K562 (cell line): ENCODE measurements at regions not wholly inside any gene's neighbourhood (a gene's known extent, or its start where the extent isn't known, plus 50 kb on each side); places are given as distances from the start of the nearest gene placed in this dataset.

ENCODE experiments used
- ATAC-seq: fragments of 200-7000 bp; cut with Tn5 transposase; 3 replicates; pipeline ENCODE4 v1.9.1; 2020; ENCODE audit warnings: moderate library complexity
- BruUV-seq: library from RNA; stranded (reverse); fragments of 400-500 nt; replicated peaks from 2 replicates; lab custom pipeline; 2021; lab: Mats Ljungman, UMichigan
- CTCF ChIA-PET: fragments of 300-600 bp; formaldehyde crosslinking; extraction: SDS; loops from one replicate; lab custom pipeline; 2021; ENCODE audit warnings: low intra/inter-chr PET ratio; lab: Yijun Ruan, JAX
- POLR2A ChIA-PET: fragments of 300-600, 350-650 bp; sonication (Branson Sonifier 250); formaldehyde crosslinking; extraction: SDS; loops from one replicate; lab custom pipeline; 2021; ENCODE audit warnings: antibody characterized with exemption, inconsistent platforms; lab: Yijun Ruan, JAX
- DNase-seq, 4 experiments: peaks; one replicate each; pipeline versions ENCODE4 v3.0.0 to v3.0.0-alpha.2; 2011 to 2018; ENCODE audit warnings: low spot score in 3 of 4, mixed read lengths in 3 of 4; ENCODE audit errors: extremely low read depth in 1 of 4
- FAIRE-seq: peaks from 2 replicates; lab custom pipeline; 2011; peaks lifted over from hg19 to GRCh38; lab: Jason Lieb, UNC
- H2AFZ ChIP-seq: 2 replicates; pipeline ENCODE4 v1.6.0; 2011; ENCODE audit warnings: low read depth, low read length, control low read depth, inconsistent platforms
- H3K27ac ChIP-seq: fragments of 200-600 bp; 3 replicates; pipeline ENCODE4 v1.8.0; 2011; ENCODE audit warnings: low read depth, mild to moderate bottlenecking, control low read depth, inconsistent platforms, low read length, moderate library complexity, mixed read lengths; ENCODE audit errors: extremely low read depth
- H3K27me3 ChIP-seq, 2 experiments: fragments of 300-600 bp in 1 of 2; 2 replicates in 1 of 2; 3 replicates in 1 of 2; pipeline versions ENCODE4 v1.6.0 to v1.8.0; 2011; ENCODE audit warnings: inconsistent platforms in 2 of 2, low read length in 2 of 2, mild to moderate bottlenecking in 1 of 2, mixed read lengths in 1 of 2, moderate library complexity in 1 of 2; ENCODE audit not compliant: control insufficient read depth in 2 of 2, insufficient read depth in 2 of 2
- H3K36me3 ChIP-seq: fragments of 300-600 bp; 3 replicates; pipeline ENCODE4 v1.8.0; 2011; ENCODE audit warnings: mild to moderate bottlenecking, low read length, inconsistent platforms; ENCODE audit not compliant: control insufficient read depth, insufficient read depth
- H3K4me1 ChIP-seq, 2 experiments: fragments of 200-600 bp in 1 of 2; replicated peaks in 1 of 2; 2 replicates in 1 of 2; 3 replicates in 1 of 2; pipeline versions ENCODE4 v1.5.1 to v1.8.0; 2011; ENCODE audit warnings: inconsistent platforms in 2 of 2, low read length in 2 of 2, mild to moderate bottlenecking in 1 of 2, mixed read lengths in 1 of 2, moderate library complexity in 1 of 2; ENCODE audit not compliant: control insufficient read depth in 2 of 2, insufficient read depth in 2 of 2
- H3K4me2 ChIP-seq: 2 replicates; pipeline ENCODE4 v1.6.1; 2011; ENCODE audit warnings: low read length, control low read depth, inconsistent platforms, mixed read lengths; ENCODE audit not compliant: insufficient read depth
- H3K4me3 ChIP-seq: fragments of 200-600 bp; sonication (generic), shearing (Covaris generic); 2 replicates; pipeline ENCODE4 v1.5.1; 2016; ENCODE audit warnings: control low read depth, inconsistent platforms
- H3K79me2 ChIP-seq: fragments of 200-600 bp; 3 replicates; pipeline ENCODE4 v1.8.0; 2011; ENCODE audit warnings: low read length, inconsistent platforms; ENCODE audit not compliant: control insufficient read depth, insufficient read depth
- H3K9ac ChIP-seq, 2 experiments: 2 replicates each; pipeline versions ENCODE4 v1.6.0 to v1.6.1; 2011; ENCODE audit warnings: low read depth in 2 of 2, low read length in 2 of 2, control low read depth in 1 of 2, inconsistent platforms in 1 of 2, mild to moderate bottlenecking in 1 of 2, mixed read lengths in 1 of 2; ENCODE audit not compliant: insufficient read depth in 1 of 2
- H3K9me1 ChIP-seq: one replicate; pipeline ENCODE4 v1.6.0; 2011; ENCODE audit warnings: inconsistent platforms, mild to moderate bottlenecking, low read length, moderate library complexity; ENCODE audit not compliant: control insufficient read depth, insufficient read depth
- H3K9me3 ChIP-seq: replicated peaks from 2 replicates; pipeline ENCODE4 v1.5.1; 2011; ENCODE audit warnings: low read depth, low read length, inconsistent platforms; ENCODE audit not compliant: control insufficient read depth, insufficient read depth
- H4K20me1 ChIP-seq: replicated peaks from 2 replicates; pipeline ENCODE4 v1.6.1; 2011; ENCODE audit warnings: low read length, inconsistent platforms, mixed read lengths; ENCODE audit not compliant: control insufficient read depth, insufficient read depth
- ADNP ChIP-seq: fragments of 200-800 bp; sonication (Bioruptor generic); IDR thresholded peaks from 2 replicates; pipeline ENCODE4 v1.6.1; 2016; ENCODE audit warnings: missing genetic modification characterization, missing compliant biosample characterization
- BRF1 ChIP-seq: IDR thresholded peaks from 3 replicates; pipeline ENCODE4 v1.6.1; 2011; ENCODE audit warnings: borderline replicate concordance, mild to moderate bottlenecking; ENCODE audit not compliant: insufficient read length; ENCODE audit errors: extremely low read depth
- ETV1 ChIP-seq: fragments of 450-650 bp; conservative IDR thresholded peaks from 2 replicates; pipeline ENCODE4 v1.6.1; 2016; ENCODE audit warnings: missing genetic modification characterization, control low read depth, low read depth, missing compliant biosample characterization
- FOXJ3 ChIP-seq: sonication (generic); formaldehyde crosslinking; IDR thresholded peaks from 2 replicates; pipeline ENCODE4 v1.4.0; 2020; ENCODE audit warnings: mild to moderate bottlenecking, missing genetic modification reagents
- HDAC3 ChIP-seq: fragments of 450-650 bp; IDR thresholded peaks from 2 replicates; pipeline ENCODE4 v1.6.1; 2018; ENCODE audit warnings: borderline replicate concordance, mild to moderate bottlenecking, moderate library complexity; ENCODE audit not compliant: partially characterized antibody
- POLR2G ChIP-seq: fragments of 200-400 bp; formaldehyde crosslinking; IDR thresholded peaks from 2 replicates; pipeline ENCODE4 v1.6.1; 2017; ENCODE audit warnings: low read depth, mild to moderate bottlenecking, antibody characterized with exemption, low read length, moderate library complexity
- RFX1 ChIP-seq: fragments of 450-650 bp; IDR thresholded peaks from 2 replicates; pipeline ENCODE4 v1.6.1; 2016; ENCODE audit warnings: mild to moderate bottlenecking, moderate library complexity
- SAFB2 ChIP-seq: fragments of 200-400 bp; formaldehyde crosslinking; IDR thresholded peaks from 2 replicates; pipeline ENCODE4 v1.6.1; 2018; ENCODE audit warnings: borderline replicate concordance, low read length, low read depth, moderate library complexity; ENCODE audit not compliant: severe bottlenecking
- SMAD1 ChIP-seq: fragments of 150-350 bp; IDR thresholded peaks from 2 replicates; pipeline ENCODE4 v1.6.1; 2014; ENCODE audit warnings: low read length, low read depth; ENCODE audit not compliant: partially characterized antibody
- SNIP1 ChIP-seq: fragments of 450-650 bp; IDR thresholded peaks from 2 replicates; pipeline ENCODE4 v1.7.1; 2017; ENCODE audit warnings: low read depth, mild to moderate bottlenecking
- SNRNP70 ChIP-seq: fragments of 200-400 bp; formaldehyde crosslinking; optimal IDR thresholded peaks from 2 replicates; pipeline ENCODE3; 2017; ENCODE audit warnings: low read depth, low read length
- TAF7 ChIP-seq: fragments of 450-650 bp; IDR thresholded peaks from 2 replicates; pipeline ENCODE4 v1.6.1; 2016; ENCODE audit warnings: missing genetic modification characterization, missing compliant biosample characterization
- XRCC3 ChIP-seq: fragments of 450-650 bp; IDR thresholded peaks from 2 replicates; pipeline ENCODE4 v1.6.1; 2017; ENCODE audit warnings: mild to moderate bottlenecking, moderate library complexity
- ZNF140 ChIP-seq: fragments of 250-450 bp; sonication (Bioruptor Pico); IDR thresholded peaks from 2 replicates; pipeline ENCODE4 v1.8.0; 2021; ENCODE audit warnings: moderate library complexity, mild to moderate bottlenecking, inconsistent platforms
- ZNF23 ChIP-seq: fragments of 250-450 bp; sonication (Bioruptor Pico); IDR thresholded peaks from 2 replicates; pipeline ENCODE4 v1.4.0; 2020; ENCODE audit warnings: mild to moderate bottlenecking
- in situ Hi-C: fragments of 300-500 bp; cut with MboI; formaldehyde crosslinking; loops from 4 replicates; pipeline ENCODE4 v1.15.0; 2018; ENCODE audit warnings: inconsistent platforms, mixed read lengths
- intact Hi-C: fragments of 100-400 bp; cut with micrococcal nuclease; formaldehyde crosslinking; loops from 2 replicates; pipeline ENCODE4 v1.14.2; 2022
- TF ChIP-seq, protein P1 (sequence below), 2 experiments: fragments of 450-650 bp in 1 of 2; sonication (generic) in 1 of 2; formaldehyde crosslinking; conservative IDR thresholded peaks; 2 replicates each; pipeline versions ENCODE4 v1.4.0 to v1.8.1; 2020 to 2022; ENCODE audit warnings: mild to moderate bottlenecking in 1 of 2, missing genetic modification reagents in 1 of 2
- TF ChIP-seq, protein P2 (sequence below): sonication (generic); formaldehyde crosslinking; IDR thresholded peaks from 2 replicates; pipeline ENCODE4 v1.8.1; 2023; ENCODE audit warnings: mild to moderate bottlenecking, missing genetic modification reagents

DNA sequence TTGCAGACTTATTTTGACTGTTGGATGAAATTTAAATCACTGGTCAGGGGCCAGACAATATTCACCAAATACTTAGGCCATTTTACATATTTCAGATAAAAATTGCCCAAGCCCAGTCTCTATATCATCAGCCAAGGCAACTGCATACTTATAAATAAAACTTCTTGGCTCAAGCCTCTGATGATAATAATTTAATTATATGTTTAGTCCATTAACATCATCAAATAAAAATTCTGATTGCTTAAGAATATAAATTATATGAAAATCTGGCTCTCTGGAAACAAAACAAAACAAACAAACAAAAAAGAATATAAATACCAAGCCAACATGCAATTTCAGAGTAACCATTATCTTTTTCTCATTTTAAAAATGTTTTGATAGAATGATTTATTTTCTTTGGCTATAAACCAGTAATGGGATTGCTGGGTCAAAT lies 165.2 kb downstream of the BTG1 start:
- BruUV-seq, result no TSS peak
- Histone ChIP-seq H3K9ac (no peak overlapping the region), H3K9me3 (no peaks in the 10 kb centered on the region), H3K79me2 (no peaks in the 10 kb centered on the region), H3K36me3 (no peaks in the 10 kb centered on the region), H3K27ac (no peak overlapping the region), H3K4me1 (peaks cover 0 to 4% of the 10 kb centered on the region in 2 experiments; a peak in 2 of 5 replicates), H3K4me2 (no peak overlapping the region), H3K27me3 (no peaks in the 10 kb centered on the region), H3K9me1 (no peaks in the 10 kb centered on the region), H4K20me1 (no peaks in the 10 kb centered on the region), H2AFZ (no peak overlapping the region), H3K4me3 (no peak overlapping the region)
- intact Hi-C loops (no loop called here), in situ Hi-C loops (no loop called here)
- POLR2A ChIA-PET, result no interaction called here
- TF ChIP-seq HDAC3 (no peak), XRCC3 (no peak), ETV1 (tag) (no peak), BRF1 (no peak), FOXJ3 (CRISPR knock-in tag) (no peak), TAF7 (tag) (no peak), POLR2G (no peak), SNIP1 (no peak), SAFB2 (no peak), SMAD1 (no peak), RFX1 (no peak), ADNP (no peak), SNRNP70 (no peak), ZNF23 (CRISPR knock-in tag) (no peak), ZNF140 (no peak)
- TF ChIP-seq, protein P1, sequence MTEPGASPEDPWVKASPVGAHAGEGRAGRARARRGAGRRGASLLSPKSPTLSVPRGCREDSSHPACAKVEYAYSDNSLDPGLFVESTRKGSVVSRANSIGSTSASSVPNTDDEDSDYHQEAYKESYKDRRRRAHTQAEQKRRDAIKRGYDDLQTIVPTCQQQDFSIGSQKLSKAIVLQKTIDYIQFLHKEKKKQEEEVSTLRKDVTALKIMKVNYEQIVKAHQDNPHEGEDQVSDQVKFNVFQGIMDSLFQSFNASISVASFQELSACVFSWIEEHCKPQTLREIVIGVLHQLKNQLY (CRISPR knock-in tag; conservative IDR thresholded peaks at IDR 0.05), result no peak
- TF ChIP-seq, protein P2, sequence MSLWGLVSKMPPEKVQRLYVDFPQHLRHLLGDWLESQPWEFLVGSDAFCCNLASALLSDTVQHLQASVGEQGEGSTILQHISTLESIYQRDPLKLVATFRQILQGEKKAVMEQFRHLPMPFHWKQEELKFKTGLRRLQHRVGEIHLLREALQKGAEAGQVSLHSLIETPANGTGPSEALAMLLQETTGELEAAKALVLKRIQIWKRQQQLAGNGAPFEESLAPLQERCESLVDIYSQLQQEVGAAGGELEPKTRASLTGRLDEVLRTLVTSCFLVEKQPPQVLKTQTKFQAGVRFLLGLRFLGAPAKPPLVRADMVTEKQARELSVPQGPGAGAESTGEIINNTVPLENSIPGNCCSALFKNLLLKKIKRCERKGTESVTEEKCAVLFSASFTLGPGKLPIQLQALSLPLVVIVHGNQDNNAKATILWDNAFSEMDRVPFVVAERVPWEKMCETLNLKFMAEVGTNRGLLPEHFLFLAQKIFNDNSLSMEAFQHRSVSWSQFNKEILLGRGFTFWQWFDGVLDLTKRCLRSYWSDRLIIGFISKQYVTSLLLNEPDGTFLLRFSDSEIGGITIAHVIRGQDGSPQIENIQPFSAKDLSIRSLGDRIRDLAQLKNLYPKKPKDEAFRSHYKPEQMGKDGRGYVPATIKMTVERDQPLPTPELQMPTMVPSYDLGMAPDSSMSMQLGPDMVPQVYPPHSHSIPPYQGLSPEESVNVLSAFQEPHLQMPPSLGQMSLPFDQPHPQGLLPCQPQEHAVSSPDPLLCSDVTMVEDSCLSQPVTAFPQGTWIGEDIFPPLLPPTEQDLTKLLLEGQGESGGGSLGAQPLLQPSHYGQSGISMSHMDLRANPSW (CRISPR knock-in tag), result no peak
- FAIRE-seq (no peak), DNase-seq (no peak), ATAC-seq (no peak)
- CTCF ChIA-PET, result interaction anchor here (0.5 kb wide), 1 partner anchor 49 kb away, joined by 3 read pairs; no protein-coding TSS in a partner anchor
